GM19324 (cell line): ENCODE measurements at regions not wholly inside any gene's neighbourhood (a gene's known extent, or its start where the extent isn't known, plus 50 kb on each side); places are given as distances from the start of the nearest gene placed in this dataset.

Experiments used
- ATAC-seq: cut with Tn5 transposase; IDR thresholded peaks from one replicate; pipeline ENCODE4 v1.9.1; 2021; ENCODE audit warnings: mild to moderate bottlenecking, moderate library complexity; ENCODE audit not compliant: unreplicated experiment, low FRiP score

- ATAC-seq, result no peak
Observed at GRCh38 chr5:17428176-17428800, 69.7 kb upstream of the TAF11L2 start.

GRCh38 chr5:17429353-17429752, 68.7 kb upstream of the TAF11L2 start:
- no peak for ATAC-seq

- no peak for ATAC-seq
Observed at GRCh38 chr5:17430241-17430640, 67.8 kb upstream of the TAF11L2 start.

- no peak for ATAC-seq
Observed at GRCh38 chr5:17431272-17432050, 66.6 kb upstream of the TAF11L2 start.

GRCh38 chr5:17432569-17432968, 65.5 kb upstream of the TAF11L2 start:
- no peak for ATAC-seq

- ATAC-seq, result no peak
Observed at GRCh38 chr5:17433406-17433805, 64.6 kb upstream of the TAF11L2 start.

GRCh38 chr5:17434982-17435381, 63.0 kb upstream of the TAF11L2 start:
- ATAC-seq, result no peak

GRCh38 chr5:17436350-17436749, 61.7 kb upstream of the TAF11L2 start:
- ATAC-seq, result peak; percentile 57

GRCh38 chr5:17436761-17437221, 61.2 kb upstream of the TAF11L2 start:
- ATAC-seq, result peak; percentile 81

- ATAC-seq, result no peak
Observed at GRCh38 chr5:17438027-17438426, 60.0 kb upstream of the TAF11L2 start.

GRCh38 chr5:17439956-17440355, 58.1 kb upstream of the TAF11L2 start:
- no peak for ATAC-seq

- ATAC-seq, result no peak
Observed at GRCh38 chr5:17440766-17441165, 57.3 kb upstream of the TAF11L2 start.

- no peak for ATAC-seq
Observed at GRCh38 chr5:17441351-17441750, 56.7 kb upstream of the TAF11L2 start.

GRCh38 chr5:17443333-17444130, 54.5 kb upstream of the TAF11L2 start:
- ATAC-seq, result no peak

- no peak for ATAC-seq
Observed at GRCh38 chr5:17444496-17444895, 53.5 kb upstream of the TAF11L2 start.

GRCh38 chr5:17445185-17445584, 52.8 kb upstream of the TAF11L2 start:
- ATAC-seq, result no peak
